GM19099 (cell line): ENCODE measurements at regions not wholly inside any gene's neighbourhood (a gene's known extent, or its start where the extent isn't known, plus 50 kb on each side); places are given as distances from the start of the nearest gene placed in this dataset.

Source experiments
- POLR2A ChIP-seq: IDR thresholded peaks from 3 replicates; pipeline ENCODE4 v1.6.1; 2011; ENCODE audit warnings: low read depth; ENCODE audit not compliant: insufficient read length; ENCODE audit errors: extremely low read depth

DNA sequence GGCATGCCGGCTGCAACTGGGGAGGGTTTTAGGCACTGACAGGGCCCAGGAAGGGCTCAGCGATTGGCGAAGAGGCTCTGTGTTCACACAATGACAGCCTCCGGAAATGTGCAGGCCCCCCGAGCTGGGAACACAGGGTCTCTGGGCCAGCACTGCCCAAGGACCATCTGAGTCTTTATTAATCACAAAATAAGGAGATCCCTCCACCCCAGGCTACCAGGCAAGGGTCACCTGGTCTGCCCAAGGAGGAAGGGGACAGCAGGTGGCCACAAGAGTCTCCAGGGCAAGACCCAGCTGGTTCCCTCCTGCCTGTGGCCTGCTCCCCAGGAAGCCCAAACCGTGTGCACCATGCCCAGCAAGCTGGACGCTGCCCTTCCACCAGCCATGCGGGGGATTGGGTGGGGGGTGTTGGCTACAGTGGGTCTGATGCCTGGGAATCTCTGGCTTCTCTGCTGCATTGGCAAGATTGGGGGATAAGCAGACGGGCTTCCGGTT is 52.1 kb upstream of the TNRC6C start:
- no peak for TF ChIP-seq POLR2A

DNA sequence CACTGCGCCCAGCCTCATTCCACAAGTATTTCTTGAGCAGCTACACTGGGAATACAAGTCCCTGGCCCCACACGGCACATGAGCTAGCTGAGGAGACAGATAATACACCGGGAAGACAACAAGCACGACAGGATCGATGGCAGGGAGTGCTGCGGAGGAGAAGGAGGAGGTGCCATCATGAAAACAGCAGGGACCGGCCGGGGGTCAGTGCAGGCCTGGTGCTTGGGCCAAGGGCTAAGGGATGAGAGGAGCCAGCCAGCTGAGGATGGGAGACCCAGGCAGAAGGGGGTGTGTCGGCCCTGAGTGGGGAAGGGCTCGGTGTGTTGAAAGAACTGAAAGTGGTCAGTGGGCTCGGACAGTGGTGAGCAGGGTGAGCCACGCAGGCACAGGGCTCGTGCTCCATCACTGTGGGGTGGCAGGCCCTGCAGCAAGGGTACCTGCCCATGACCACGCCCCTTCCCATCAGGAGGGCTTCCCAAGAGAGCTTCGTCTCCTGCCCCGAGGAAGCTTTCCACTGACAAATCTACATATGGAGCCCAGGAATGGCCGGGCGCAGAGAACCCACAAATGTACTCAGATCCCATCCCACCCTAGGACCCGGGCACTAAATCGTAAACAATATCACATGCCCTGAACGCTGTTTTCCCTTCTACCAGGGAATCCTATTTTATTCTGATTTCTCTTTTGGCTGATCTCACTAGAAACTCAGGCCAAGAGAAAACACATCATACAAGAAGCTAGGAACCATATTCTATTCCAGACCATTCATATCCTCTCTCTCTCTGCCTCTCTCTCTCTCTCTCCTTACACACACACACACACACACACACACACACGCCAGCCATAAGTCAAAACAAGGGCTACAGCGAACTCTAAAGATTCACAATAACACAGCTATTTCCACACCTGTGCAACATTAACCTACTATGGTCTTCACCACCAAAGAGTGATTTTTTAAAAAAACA is 50.7 kb upstream of the TNRC6C start:
- no peak for TF ChIP-seq POLR2A

DNA sequence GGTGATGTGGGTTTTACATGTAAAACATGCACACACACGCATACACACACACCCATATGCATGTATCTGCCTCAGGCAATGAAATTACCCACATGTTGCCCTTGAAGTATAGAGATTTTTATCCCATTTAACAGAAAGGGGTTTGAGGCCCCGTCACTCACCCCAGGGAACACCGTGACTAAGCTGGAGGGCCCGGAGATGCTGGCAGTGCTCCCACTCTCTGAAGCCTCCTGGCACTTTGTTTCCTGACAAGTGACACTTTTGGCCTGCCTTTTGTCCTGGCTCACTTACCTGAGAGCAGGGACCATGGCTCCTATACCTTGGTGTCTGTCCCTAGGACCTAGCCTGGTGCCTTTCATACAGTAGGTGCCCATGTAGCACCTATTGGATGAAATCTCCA is 50.0 kb upstream of the TNRC6C start:
- no peak for TF ChIP-seq POLR2A
